ENCODE measurements at regions not wholly inside any gene's neighbourhood (a gene's known extent, or its start where the extent isn't known, plus 50 kb on each side); places are given as distances from the start of the nearest gene placed in this dataset.

DNA sequence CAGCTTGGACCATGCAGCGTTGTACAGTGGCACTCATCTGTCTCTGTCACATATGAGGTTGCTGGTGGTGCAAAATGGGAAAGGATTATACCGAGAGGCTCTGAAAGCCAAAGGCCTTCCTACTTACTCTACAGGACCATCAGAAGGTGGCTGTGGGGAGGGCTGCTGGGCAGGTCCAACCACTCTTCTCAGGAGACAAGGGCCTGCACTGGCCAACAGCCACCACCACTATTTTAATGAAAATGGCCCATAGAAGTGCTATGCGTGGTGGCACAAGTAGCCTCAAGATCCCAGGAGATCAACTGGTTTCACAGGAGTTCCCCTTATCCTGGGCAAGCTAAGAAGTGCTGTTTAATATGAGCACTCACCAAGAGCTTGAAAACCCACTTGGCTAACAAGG, 52.3 kb downstream of the MRPL57 start:
- TF ChIP-seq, protein P1, sequence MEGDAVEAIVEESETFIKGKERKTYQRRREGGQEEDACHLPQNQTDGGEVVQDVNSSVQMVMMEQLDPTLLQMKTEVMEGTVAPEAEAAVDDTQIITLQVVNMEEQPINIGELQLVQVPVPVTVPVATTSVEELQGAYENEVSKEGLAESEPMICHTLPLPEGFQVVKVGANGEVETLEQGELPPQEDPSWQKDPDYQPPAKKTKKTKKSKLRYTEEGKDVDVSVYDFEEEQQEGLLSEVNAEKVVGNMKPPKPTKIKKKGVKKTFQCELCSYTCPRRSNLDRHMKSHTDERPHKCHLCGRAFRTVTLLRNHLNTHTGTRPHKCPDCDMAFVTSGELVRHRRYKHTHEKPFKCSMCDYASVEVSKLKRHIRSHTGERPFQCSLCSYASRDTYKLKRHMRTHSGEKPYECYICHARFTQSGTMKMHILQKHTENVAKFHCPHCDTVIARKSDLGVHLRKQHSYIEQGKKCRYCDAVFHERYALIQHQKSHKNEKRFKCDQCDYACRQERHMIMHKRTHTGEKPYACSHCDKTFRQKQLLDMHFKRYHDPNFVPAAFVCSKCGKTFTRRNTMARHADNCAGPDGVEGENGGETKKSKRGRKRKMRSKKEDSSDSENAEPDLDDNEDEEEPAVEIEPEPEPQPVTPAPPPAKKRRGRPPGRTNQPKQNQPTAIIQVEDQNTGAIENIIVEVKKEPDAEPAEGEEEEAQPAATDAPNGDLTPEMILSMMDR (IDR thresholded peaks at IDR 0.05; ENCODE audit: low read depth, low read length) = no peak
- no peak for DNase-seq (ENCODE audit: low read depth)
- no peak overlapping the region for H3K4me3 ChIP-seq (ENCODE audit: low read depth, low read length)

DNA sequence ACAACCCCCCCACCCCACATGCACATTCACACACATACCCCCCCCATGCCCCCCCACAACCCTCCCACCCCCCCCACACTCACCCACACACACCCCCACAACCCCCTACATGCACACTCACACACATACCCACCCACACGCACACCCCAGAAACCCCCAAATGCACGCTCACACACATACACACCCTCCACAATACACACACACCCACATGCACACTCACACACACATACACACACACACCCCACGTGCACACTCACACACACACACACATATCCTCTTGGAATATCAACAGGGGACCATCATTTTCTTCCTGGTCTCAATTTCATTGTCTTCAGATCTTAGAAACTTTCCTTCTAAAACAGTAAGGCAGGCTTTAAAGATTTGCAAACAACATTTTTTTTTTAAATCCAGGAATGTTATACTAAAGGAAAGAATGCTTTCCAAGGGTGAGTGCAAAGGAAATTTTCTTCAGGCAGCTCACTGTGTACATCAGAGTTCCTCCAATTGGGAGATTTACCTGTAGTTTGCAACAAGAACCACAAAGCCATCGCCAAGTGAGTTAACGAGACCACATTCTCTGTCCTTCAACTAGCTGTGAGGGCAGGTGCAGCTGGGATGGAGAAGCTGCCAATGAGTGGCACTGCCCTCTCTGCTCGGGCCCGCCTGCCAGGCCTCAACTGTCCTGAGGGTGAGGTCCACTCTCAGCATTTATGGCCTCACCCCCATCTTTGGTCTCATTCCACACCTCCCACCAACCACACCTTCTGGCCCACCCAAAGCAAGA, 53.0 kb downstream of the MRPL57 start:
- no peak overlapping the region for H3K4me3 ChIP-seq (ENCODE audit: low read depth, low read length)
- TF ChIP-seq, protein P2, sequence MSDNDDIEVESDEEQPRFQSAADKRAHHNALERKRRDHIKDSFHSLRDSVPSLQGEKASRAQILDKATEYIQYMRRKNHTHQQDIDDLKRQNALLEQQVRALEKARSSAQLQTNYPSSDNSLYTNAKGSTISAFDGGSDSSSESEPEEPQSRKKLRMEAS (IDR thresholded peaks at IDR 0.05; ENCODE audit: low read depth, low read length) = no peak
- TF ChIP-seq, protein P1 (IDR thresholded peaks at IDR 0.05; ENCODE audit: low read depth, low read length) = no peak
- TF ChIP-seq MYC (IDR thresholded peaks at IDR 0.05; ENCODE audit: low read depth, low read length) = no peak
- no peak for DNase-seq (ENCODE audit: low read depth)

GRCh38 chr13:21230516-21230915, 54.1 kb downstream of the MRPL57 start:
- TF ChIP-seq MYC (IDR thresholded peaks at IDR 0.05; ENCODE audit: low read depth, low read length) = no peak
- TF ChIP-seq POLR2A (IDR thresholded peaks at IDR 0.05; ENCODE audit: extremely low read depth, insufficient read length) = no peak
- TF ChIP-seq, protein P2 (IDR thresholded peaks at IDR 0.05; ENCODE audit: low read depth, low read length) = no peak
- TF ChIP-seq, protein P1 (IDR thresholded peaks at IDR 0.05; ENCODE audit: low read depth, low read length) = no peak
- no peak for DNase-seq (ENCODE audit: low read depth)
- H3K4me3 ChIP-seq (ENCODE audit: low read depth, low read length) = no peak overlapping the region

DNA sequence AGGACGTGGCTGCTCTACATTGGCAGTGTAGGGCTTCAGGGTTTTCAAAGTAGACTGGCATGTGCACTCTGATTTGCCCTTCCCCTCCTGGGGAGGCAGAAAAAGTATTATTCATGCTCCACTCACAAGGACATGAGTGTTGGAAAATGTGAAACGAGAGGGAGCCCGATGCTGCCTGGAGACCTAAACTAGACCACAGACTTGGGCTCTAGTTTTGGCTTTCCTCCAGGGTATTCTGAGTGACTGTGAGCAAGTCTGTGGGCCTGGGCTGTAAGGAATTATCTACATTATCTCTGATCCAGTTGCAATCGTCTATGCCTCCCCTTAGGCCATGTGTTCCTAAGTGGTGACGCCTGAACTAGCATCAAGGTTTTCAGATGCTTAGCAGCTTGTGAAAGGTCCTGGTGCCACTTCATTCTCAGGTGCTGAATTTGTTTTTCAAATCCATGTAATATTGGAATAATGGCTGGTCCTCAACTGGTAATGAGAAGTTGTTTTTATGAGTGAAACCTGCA, 55.0 kb downstream of the MRPL57 start:
- H3K4me3 ChIP-seq (ENCODE audit: low read depth, low read length) = no peak overlapping the region
- TF ChIP-seq POLR2A (IDR thresholded peaks at IDR 0.05; ENCODE audit: extremely low read depth, insufficient read length) (no peak), MYC (IDR thresholded peaks at IDR 0.05; ENCODE audit: low read depth, low read length) (no peak)
- TF ChIP-seq, protein P2 (IDR thresholded peaks at IDR 0.05; ENCODE audit: low read depth, low read length) = no peak
- TF ChIP-seq, protein P1 (IDR thresholded peaks at IDR 0.05; ENCODE audit: low read depth, low read length) = no peak
- DNase-seq (ENCODE audit: low read depth) = no peak

DNA sequence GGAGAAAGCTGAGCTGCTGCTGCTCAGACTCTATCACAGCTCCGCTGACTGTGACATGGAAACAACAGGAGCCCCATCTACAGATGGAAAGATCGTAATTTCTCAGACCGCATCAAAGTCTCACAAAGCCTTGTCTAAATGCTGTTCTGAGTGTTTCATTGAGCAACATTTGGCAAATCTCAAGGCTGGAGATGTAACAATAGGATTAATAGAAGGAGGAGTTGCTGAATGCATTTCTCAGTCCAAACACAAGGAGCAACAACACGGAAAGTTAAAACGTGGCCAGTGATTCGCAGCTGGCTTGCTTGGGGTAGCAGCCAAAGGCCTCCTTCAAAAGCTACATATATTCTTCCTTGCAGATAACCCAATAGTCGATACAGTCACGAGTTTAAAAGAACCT, 55.7 kb downstream of the MRPL57 start:
- peak; percentile 50 for DNase-seq (ENCODE audit: low read depth)
- H3K4me3 ChIP-seq (ENCODE audit: low read depth, low read length) = no peak overlapping the region

More for the DNA sequence above, 55.7 kb downstream of the MRPL57 start:
- TF ChIP-seq, protein P2 (IDR thresholded peaks at IDR 0.05; ENCODE audit: low read depth, low read length) = no peak
- TF ChIP-seq POLR2A (IDR thresholded peaks at IDR 0.05; ENCODE audit: extremely low read depth, insufficient read length) (no peak), MYC (IDR thresholded peaks at IDR 0.05; ENCODE audit: low read depth, low read length) (no peak)
- TF ChIP-seq, protein P1 (IDR thresholded peaks at IDR 0.05; ENCODE audit: low read depth, low read length) = no peak

Measured in NB4 (cell line).